Mucosa of descending colon (tissue), 3 donors: ENCODE measurements at regions not wholly inside any gene's neighbourhood (a gene's known extent, or its start where the extent isn't known, plus 50 kb on each side); places are given as distances from the start of the nearest gene placed in this dataset.

Experiments
- ATAC-seq: fragments of 200-7000 bp; cut with Tn5 transposase; one replicate; pipeline ENCODE4 v1.9.1; 2020; ENCODE audit warnings: mild to moderate bottlenecking, moderate library complexity
- DNase-seq, 3 donors: peaks; one replicate each; pipeline ENCODE4 v3.0.0-alpha.2; 2020
- H3K36me3 ChIP-seq: fragments of 200-600 bp; one replicate; pipeline ENCODE4 v1.8.0; 2021; ENCODE audit warnings: low read depth, mild to moderate bottlenecking
- H3K4me1 ChIP-seq: fragments of 200-600 bp; one replicate; pipeline ENCODE4 v1.8.0; 2021; ENCODE audit warnings: low read depth, mild to moderate bottlenecking
- H3K4me3 ChIP-seq: fragments of 200-600 bp; one replicate; pipeline ENCODE4 v1.8.0; 2021; ENCODE audit warnings: mild to moderate bottlenecking
- H3K9me3 ChIP-seq: fragments of 200-600 bp; one replicate; pipeline ENCODE4 v1.8.0; 2021; ENCODE audit warnings: mild to moderate bottlenecking
- intact Hi-C, 2 donors: fragments of 100-400 bp; cut with DNase I in 1 of 2; cut with micrococcal nuclease in 1 of 2; formaldehyde crosslinking; loops; one replicate each; pipeline versions ENCODE4 v1.11.0 to v1.11.1; 2022; cut with DNase I, micrococcal nuclease
- TF ChIP-seq, protein P1 (sequence below): fragments of 200-600 bp; IDR thresholded peaks from one replicate; pipeline ENCODE4 v1.8.0; 2022; ENCODE audit warnings: antibody characterized with exemption, mild to moderate bottlenecking
- donor health status: DM: no; HTN: no; CAD: no; lungs with moderate emphysema.
- donor health status: DM: no; HTN: no; CAD: no.
- donor health status: DM: no; HTN: yes; CAD: no.

- no peak for DNase-seq
- Histone ChIP-seq H3K4me1 (no peaks in the 10 kb centered on the region), H3K9me3 (peaks cover 17% of the 10 kb centered on the region), H3K4me3 (no peak overlapping the region), H3K36me3 (no peaks in the 10 kb centered on the region)
- TF ChIP-seq, protein P1, sequence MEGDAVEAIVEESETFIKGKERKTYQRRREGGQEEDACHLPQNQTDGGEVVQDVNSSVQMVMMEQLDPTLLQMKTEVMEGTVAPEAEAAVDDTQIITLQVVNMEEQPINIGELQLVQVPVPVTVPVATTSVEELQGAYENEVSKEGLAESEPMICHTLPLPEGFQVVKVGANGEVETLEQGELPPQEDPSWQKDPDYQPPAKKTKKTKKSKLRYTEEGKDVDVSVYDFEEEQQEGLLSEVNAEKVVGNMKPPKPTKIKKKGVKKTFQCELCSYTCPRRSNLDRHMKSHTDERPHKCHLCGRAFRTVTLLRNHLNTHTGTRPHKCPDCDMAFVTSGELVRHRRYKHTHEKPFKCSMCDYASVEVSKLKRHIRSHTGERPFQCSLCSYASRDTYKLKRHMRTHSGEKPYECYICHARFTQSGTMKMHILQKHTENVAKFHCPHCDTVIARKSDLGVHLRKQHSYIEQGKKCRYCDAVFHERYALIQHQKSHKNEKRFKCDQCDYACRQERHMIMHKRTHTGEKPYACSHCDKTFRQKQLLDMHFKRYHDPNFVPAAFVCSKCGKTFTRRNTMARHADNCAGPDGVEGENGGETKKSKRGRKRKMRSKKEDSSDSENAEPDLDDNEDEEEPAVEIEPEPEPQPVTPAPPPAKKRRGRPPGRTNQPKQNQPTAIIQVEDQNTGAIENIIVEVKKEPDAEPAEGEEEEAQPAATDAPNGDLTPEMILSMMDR, result no peak
- intact Hi-C loops, result loop anchor here (10.0 kb wide), 2 partner anchors 150 to 620 kb away; no protein-coding TSS in a partner anchor
- ATAC-seq, result no peak
Measured at GRCh38 chr12:19755136-19755535, 315.8 kb downstream of the AEBP2 start.

GRCh38 chr12:19757317-19757877 lies 318.1 kb downstream of the AEBP2 start:
- no peaks in the 10 kb centered on the region for H3K4me1 ChIP-seq
- H3K36me3 ChIP-seq, result no peaks in the 10 kb centered on the region
- TF ChIP-seq, protein P1, result peak; percentile 8
- H3K4me3 ChIP-seq, result no peak overlapping the region
- intact Hi-C loops, result loop anchor here (10.0 kb wide), 2 partner anchors 147 to 617 kb away; no protein-coding TSS in a partner anchor
- ATAC-seq (peak; percentile 54), DNase-seq (no peak)
- H3K9me3 ChIP-seq, result peaks cover 10% of the 10 kb centered on the region

GRCh38 chr12:19759227-19759626 lies 319.9 kb downstream of the AEBP2 start:
- Histone ChIP-seq H3K4me3 (no peak overlapping the region), H3K36me3 (no peaks in the 10 kb centered on the region), H3K9me3 (no peaks in the 10 kb centered on the region), H3K4me1 (no peaks in the 10 kb centered on the region)
- ATAC-seq (no peak), DNase-seq (no peak)
- intact Hi-C loops, result loop anchor here (10.0 kb wide), 2 partner anchors 146 to 616 kb away; no protein-coding TSS in a partner anchor
- TF ChIP-seq, protein P1, result no peak

- H3K4me1 ChIP-seq, result no peaks in the 10 kb centered on the region
- H3K9me3 ChIP-seq, result no peaks in the 10 kb centered on the region
- DNase-seq (no peak), ATAC-seq (no peak)
- TF ChIP-seq, protein P1, result no peak
- intact Hi-C loops, result no loop called here
- H3K4me3 ChIP-seq, result no peak overlapping the region
- H3K36me3 ChIP-seq, result no peaks in the 10 kb centered on the region
Measured at GRCh38 chr12:19760611-19761010, 321.3 kb downstream of the AEBP2 start.

DNA sequence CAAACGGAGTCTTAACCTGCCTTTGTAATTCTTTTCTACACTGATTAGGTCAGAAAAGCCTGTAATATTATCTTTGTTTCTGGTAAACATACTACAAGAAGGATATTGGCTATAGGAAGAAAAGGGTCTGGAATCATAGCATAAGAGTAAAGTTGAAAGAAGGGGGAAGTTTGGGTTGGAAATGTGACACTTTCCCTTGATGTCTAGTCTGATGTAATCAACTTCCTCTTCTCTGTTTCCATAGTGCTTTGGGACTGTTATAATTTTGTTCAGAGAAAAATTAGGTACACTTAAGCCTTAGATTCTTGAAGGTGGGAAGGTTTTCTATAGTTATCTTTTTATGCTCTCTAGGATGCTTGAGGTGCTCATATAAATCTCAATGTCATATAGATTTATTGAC lies 322.2 kb downstream of the AEBP2 start:
- Histone ChIP-seq H3K4me3 (no peak overlapping the region), H3K9me3 (no peaks in the 10 kb centered on the region), H3K36me3 (no peaks in the 10 kb centered on the region), H3K4me1 (no peaks in the 10 kb centered on the region)
- intact Hi-C loops, result no loop called here
- TF ChIP-seq, protein P1, result no peak
- ATAC-seq (no peak), DNase-seq (no peak)

DNA sequence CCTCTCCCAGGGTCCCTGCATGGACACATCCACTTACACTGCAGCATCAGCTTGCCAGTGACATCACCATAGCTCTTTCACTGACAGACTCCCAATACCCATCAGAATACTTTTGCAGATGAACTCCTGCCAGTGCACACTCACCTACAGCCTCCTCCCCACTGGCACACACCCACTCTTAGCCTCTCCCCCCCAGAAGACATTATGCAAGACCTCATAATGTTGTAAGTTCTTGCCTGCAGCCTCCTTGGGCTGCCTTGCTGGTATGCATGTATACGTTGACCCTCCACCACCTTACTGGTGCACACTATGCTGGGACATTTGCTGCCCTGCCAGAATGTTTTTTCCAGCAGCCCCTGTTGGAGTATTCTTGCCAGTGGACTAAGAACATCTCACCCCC lies 324.2 kb downstream of the AEBP2 start:
- Histone ChIP-seq H3K4me1 (no peaks in the 10 kb centered on the region), H3K36me3 (no peaks in the 10 kb centered on the region), H3K9me3 (no peaks in the 10 kb centered on the region), H3K4me3 (no peak overlapping the region)
- intact Hi-C loops, result no loop called here
- TF ChIP-seq, protein P1, result no peak
- ATAC-seq, result no peak
- DNase-seq, result no peak
